Mesendoderm (in vitro differentiated cells): ENCODE measurements at regions not wholly inside any gene's neighbourhood (a gene's known extent, or its start where the extent isn't known, plus 50 kb on each side); places are given as distances from the start of the nearest gene placed in this dataset.

Experiments used
- DNase-seq: peaks from one replicate; pipeline ENCODE4 v3.0.0; 2013
- H2AK5ac ChIP-seq: 2 replicates; pipeline ENCODE4 v1.6.1; 2013; ENCODE audit warnings: low read length, inconsistent platforms
- H2BK120ac ChIP-seq: 2 replicates; pipeline ENCODE4 v1.6.1; 2013; ENCODE audit warnings: low read depth, mild to moderate bottlenecking, low read length, moderate library complexity, mixed read lengths
- H2BK15ac ChIP-seq: replicated peaks from 2 replicates; pipeline ENCODE4 v1.6.1; 2013; ENCODE audit warnings: low read depth, mild to moderate bottlenecking, moderate library complexity
- H2BK5ac ChIP-seq: 2 replicates; pipeline ENCODE4 v1.6.1; 2013; ENCODE audit warnings: low read length, inconsistent platforms
- H3K18ac ChIP-seq: 2 replicates; pipeline ENCODE4 v1.6.1; 2013; ENCODE audit warnings: mild to moderate bottlenecking, low read length, mixed read lengths
- H3K23ac ChIP-seq: one replicate; pipeline ENCODE4 v1.6.1; 2013; ENCODE audit warnings: low read length
- H3K27ac ChIP-seq: 2 replicates; pipeline ENCODE4 v1.5.1; 2013; ENCODE audit warnings: low read depth, mild to moderate bottlenecking, inconsistent platforms, low read length, moderate library complexity
- H3K27me3 ChIP-seq: 2 replicates; pipeline ENCODE4 v1.6.1; 2013; ENCODE audit warnings: low read length, control low read depth, mild to moderate bottlenecking, inconsistent platforms; ENCODE audit not compliant: insufficient read depth, poor library complexity
- H3K36me3 ChIP-seq: 2 replicates; pipeline ENCODE4 v1.6.1; 2013; ENCODE audit warnings: low read length, inconsistent platforms; ENCODE audit not compliant: control insufficient read depth, insufficient read depth
- H3K4ac ChIP-seq: one replicate; pipeline ENCODE4 v1.6.1; 2013; ENCODE audit warnings: low read depth, mild to moderate bottlenecking, low read length, moderate library complexity
- H3K4me1 ChIP-seq: 2 replicates; pipeline ENCODE4 v1.6.1; 2013; ENCODE audit warnings: low read depth, low read length, inconsistent platforms; ENCODE audit not compliant: control insufficient read depth
- H3K4me2 ChIP-seq: 2 replicates; pipeline ENCODE4 v1.6.1; 2013; ENCODE audit warnings: low read length
- H3K4me3 ChIP-seq: 2 replicates; pipeline ENCODE4 v1.5.1; 2013; ENCODE audit warnings: mild to moderate bottlenecking, low read length
- H3K56ac ChIP-seq: one replicate; pipeline ENCODE4 v1.6.1; 2013; ENCODE audit warnings: low read length
- H3K79me1 ChIP-seq: 2 replicates; pipeline ENCODE4 v1.6.1; 2013; ENCODE audit warnings: low read length, inconsistent platforms
- H3K79me2 ChIP-seq: 2 replicates; pipeline ENCODE4 v1.6.1; 2013; ENCODE audit warnings: mild to moderate bottlenecking, low read length; ENCODE audit not compliant: control insufficient read depth, insufficient read depth
- H3K9ac ChIP-seq: 2 replicates; pipeline ENCODE4 v1.6.1; 2013; ENCODE audit warnings: low read length, inconsistent platforms
- H4K5ac ChIP-seq: one replicate; pipeline ENCODE4 v1.6.1; 2013; ENCODE audit warnings: low read length
- H4K8ac ChIP-seq: one replicate; pipeline ENCODE4 v1.6.1; 2013; ENCODE audit warnings: low read depth, mild to moderate bottlenecking, control low read depth, low read length, moderate library complexity
- WGBS: extraction: QIAGEN DNeasy Blood & Tissue Kit; methylation state at CpG from one replicate; pipeline ENCODE4 v1.1.7; 2013; ENCODE audit warnings: low lambda C conversion rate, missing lambda C conversion rate; ENCODE audit not compliant: insufficient coverage; ENCODE audit errors: extremely low coverage; 5-methylcytosine and 5-hydroxymethylcytosine counted together

DNA sequence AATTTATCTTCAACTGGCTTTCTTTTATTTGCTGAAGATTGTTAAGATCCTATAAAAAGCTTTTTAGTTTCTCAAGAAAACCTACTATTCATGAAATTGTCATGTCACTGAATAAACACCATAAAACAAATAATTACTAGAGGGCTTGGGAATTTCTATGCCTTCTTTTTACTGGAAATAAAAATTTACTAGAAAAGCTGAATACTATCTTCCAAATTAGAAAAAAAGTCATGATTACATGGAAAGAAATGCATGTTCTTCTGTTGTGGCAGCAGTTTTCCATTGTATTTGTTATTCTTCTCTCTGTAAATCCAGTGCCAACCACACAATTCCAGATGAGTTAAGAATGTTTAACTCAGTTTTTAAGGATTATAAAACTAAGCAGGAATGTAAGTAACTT lies 153.8 kb downstream of the RAP2B start:
- no peak overlapping the region for H2BK5ac ChIP-seq
- no peaks in the 10 kb centered on the region for H3K4me1 ChIP-seq
- no peak overlapping the region for H3K18ac ChIP-seq
- H3K27ac ChIP-seq = no peak overlapping the region
- H3K27me3 ChIP-seq = no peaks in the 10 kb centered on the region
- no peak overlapping the region for H4K8ac ChIP-seq
- no peak overlapping the region for H3K4ac ChIP-seq
- no peak overlapping the region for H3K4me2 ChIP-seq
- DNase-seq = no peak
- no peak overlapping the region for H3K9ac ChIP-seq
- H3K79me1 ChIP-seq = no peaks in the 10 kb centered on the region
- no peak overlapping the region for H3K56ac ChIP-seq
- H3K4me3 ChIP-seq = no peak overlapping the region
- H3K36me3 ChIP-seq = no peaks in the 10 kb centered on the region
- no peak overlapping the region for H3K23ac ChIP-seq
- no peak overlapping the region for H2BK15ac ChIP-seq
- H2BK120ac ChIP-seq = no peak overlapping the region
- H2AK5ac ChIP-seq = no peak overlapping the region
- H3K79me2 ChIP-seq = no peaks in the 10 kb centered on the region
- H4K5ac ChIP-seq = no peak overlapping the region

DNA sequence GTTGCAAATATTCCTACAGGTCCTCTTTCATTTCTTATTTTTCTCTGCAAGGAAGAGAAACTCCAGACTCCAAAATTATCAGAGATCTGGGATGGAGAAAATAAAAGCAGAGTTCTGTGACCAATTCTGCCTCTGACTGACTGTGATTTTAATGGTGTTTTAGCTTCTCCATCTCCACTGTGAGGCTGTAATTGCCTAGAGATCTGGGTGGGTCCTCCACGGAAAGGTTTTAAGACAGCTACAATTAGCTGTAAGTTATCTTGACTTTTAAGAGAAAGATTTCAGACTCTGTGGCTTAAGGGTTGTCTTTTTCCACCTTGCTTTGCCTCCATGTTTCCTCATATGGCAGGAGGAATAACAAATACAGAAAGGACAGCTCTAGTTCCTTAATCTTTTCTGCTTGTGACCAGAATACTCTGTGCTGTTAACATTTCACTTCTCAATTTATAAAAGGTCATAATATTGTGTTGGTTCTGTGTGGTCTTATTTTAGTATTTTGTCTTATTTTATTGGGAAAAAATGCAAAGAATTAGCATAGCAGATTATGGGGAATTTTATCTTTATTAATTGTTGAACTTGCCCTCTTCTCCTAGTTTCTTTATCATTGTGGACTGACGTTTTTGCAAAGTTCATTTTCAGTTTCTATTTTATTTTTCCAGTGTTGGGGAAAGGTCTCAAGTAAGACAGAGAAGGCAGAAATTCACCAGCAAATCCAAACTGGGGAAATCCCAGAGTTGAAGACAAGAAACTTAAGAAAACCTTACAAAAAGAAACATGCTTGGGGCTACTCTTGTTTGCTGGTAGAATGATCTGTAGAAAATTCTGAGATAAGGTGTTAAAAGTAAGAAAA lies 157.9 kb downstream of the RAP2B start:
- no CpG with 5 or more reads among the region's 2 CpGs for WGBS
- no peak overlapping the region for H2BK120ac ChIP-seq
- H3K56ac ChIP-seq = no peak overlapping the region
- H3K18ac ChIP-seq = no peak overlapping the region
- no peak overlapping the region for H3K4me3 ChIP-seq
- no peaks in the 10 kb centered on the region for H3K27me3 ChIP-seq
- no peak overlapping the region for H4K8ac ChIP-seq
- H3K27ac ChIP-seq = no peak overlapping the region
- H4K5ac ChIP-seq = no peak overlapping the region
- no peaks in the 10 kb centered on the region for H3K79me2 ChIP-seq
- no peak overlapping the region for H3K4me2 ChIP-seq
- no peak overlapping the region for H2BK15ac ChIP-seq
- no peaks in the 10 kb centered on the region for H3K36me3 ChIP-seq
- H2BK5ac ChIP-seq = no peak overlapping the region
- H3K9ac ChIP-seq = no peak overlapping the region
- H3K4me1 ChIP-seq = no peaks in the 10 kb centered on the region
- H3K4ac ChIP-seq = no peak overlapping the region
- no peaks in the 10 kb centered on the region for H3K79me1 ChIP-seq
- no peak overlapping the region for H3K23ac ChIP-seq
- no peak overlapping the region for H2AK5ac ChIP-seq
- no peak for DNase-seq

DNA sequence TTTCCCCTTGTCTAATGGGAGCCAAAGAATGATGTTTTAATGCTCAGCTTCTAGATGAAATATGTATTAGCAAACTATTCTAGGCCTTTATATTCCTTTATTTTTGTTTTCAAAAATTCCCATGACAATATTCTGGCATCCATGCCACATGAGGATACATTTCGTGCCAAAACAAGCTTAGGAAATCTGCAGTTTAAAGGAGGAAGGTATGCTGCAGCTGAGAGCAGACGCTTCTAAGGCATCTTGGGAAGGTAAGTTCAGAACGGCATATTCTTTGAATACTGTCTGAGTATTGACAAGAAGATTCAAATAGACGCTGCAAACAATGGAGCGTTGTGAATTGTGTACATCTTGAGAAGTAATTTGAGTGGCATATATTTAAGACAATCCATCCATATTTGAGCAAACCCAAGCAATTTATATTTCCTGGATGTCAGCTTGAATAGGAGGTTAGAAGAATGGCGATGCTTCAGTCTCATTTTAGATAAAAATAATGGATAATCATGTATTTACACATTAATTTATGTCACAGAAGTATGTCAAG lies 158.6 kb downstream of the RAP2B start:
- H3K4ac ChIP-seq = no peak overlapping the region
- no peaks in the 10 kb centered on the region for H3K27me3 ChIP-seq
- H2AK5ac ChIP-seq = no peak overlapping the region
- H3K9ac ChIP-seq = no peak overlapping the region
- H3K56ac ChIP-seq = no peak overlapping the region
- H3K4me1 ChIP-seq = no peaks in the 10 kb centered on the region
- WGBS = no CpG with 5 or more reads among the region's 6 CpGs
- H3K4me3 ChIP-seq = no peak overlapping the region
- H2BK5ac ChIP-seq = no peak overlapping the region
- H3K23ac ChIP-seq = no peak overlapping the region
- no peak overlapping the region for H2BK120ac ChIP-seq
- DNase-seq = no peak
- H3K36me3 ChIP-seq = no peaks in the 10 kb centered on the region
- no peaks in the 10 kb centered on the region for H3K79me1 ChIP-seq
- H2BK15ac ChIP-seq = no peak overlapping the region
- H3K4me2 ChIP-seq = no peak overlapping the region
- no peaks in the 10 kb centered on the region for H3K79me2 ChIP-seq
- H3K18ac ChIP-seq = no peak overlapping the region
- no peak overlapping the region for H4K8ac ChIP-seq
- H4K5ac ChIP-seq = no peak overlapping the region
- H3K27ac ChIP-seq = no peak overlapping the region

GRCh38 chr3:153328690-153329089 lies 166.7 kb downstream of the RAP2B start:
- H3K4me1 ChIP-seq = no peaks in the 10 kb centered on the region
- no peak overlapping the region for H4K8ac ChIP-seq
- no peak overlapping the region for H2BK5ac ChIP-seq
- H3K4ac ChIP-seq = no peak overlapping the region
- no peak overlapping the region for H3K4me3 ChIP-seq
- no peak for DNase-seq
- no peaks in the 10 kb centered on the region for H3K27me3 ChIP-seq
- no peak overlapping the region for H2BK120ac ChIP-seq
- H3K79me1 ChIP-seq = no peaks in the 10 kb centered on the region
- no peak overlapping the region for H3K56ac ChIP-seq
- H3K23ac ChIP-seq = no peak overlapping the region
- no peak overlapping the region for H2AK5ac ChIP-seq
- H3K36me3 ChIP-seq = no peaks in the 10 kb centered on the region
- no peak overlapping the region for H4K5ac ChIP-seq
- no peak overlapping the region for H3K4me2 ChIP-seq
- H3K79me2 ChIP-seq = no peaks in the 10 kb centered on the region
- H3K18ac ChIP-seq = no peak overlapping the region
- no peak overlapping the region for H3K27ac ChIP-seq
- no peak overlapping the region for H3K9ac ChIP-seq
- WGBS = no CpG with 5 or more reads among the region's 2 CpGs
- H2BK15ac ChIP-seq = no peak overlapping the region

GRCh38 chr3:153330901-153331300 lies 168.9 kb downstream of the RAP2B start:
- WGBS = no CpG with 5 or more reads among the region's 1 CpG
- no peak overlapping the region for H3K23ac ChIP-seq
- no peaks in the 10 kb centered on the region for H3K79me2 ChIP-seq
- no peak overlapping the region for H3K4me2 ChIP-seq
- no peaks in the 10 kb centered on the region for H3K4me1 ChIP-seq
- H3K56ac ChIP-seq = no peak overlapping the region
- no peak overlapping the region for H4K5ac ChIP-seq
- no peak for DNase-seq
- no peak overlapping the region for H3K18ac ChIP-seq
- no peak overlapping the region for H3K27ac ChIP-seq
- H3K36me3 ChIP-seq = no peaks in the 10 kb centered on the region
- no peak overlapping the region for H2BK15ac ChIP-seq
- no peak overlapping the region for H4K8ac ChIP-seq
- H2AK5ac ChIP-seq = no peak overlapping the region
- no peak overlapping the region for H3K4ac ChIP-seq
- no peak overlapping the region for H2BK120ac ChIP-seq
- no peak overlapping the region for H2BK5ac ChIP-seq
- H3K27me3 ChIP-seq = no peaks in the 10 kb centered on the region
- H3K79me1 ChIP-seq = no peaks in the 10 kb centered on the region
- no peak overlapping the region for H3K4me3 ChIP-seq
- no peak overlapping the region for H3K9ac ChIP-seq

DNA sequence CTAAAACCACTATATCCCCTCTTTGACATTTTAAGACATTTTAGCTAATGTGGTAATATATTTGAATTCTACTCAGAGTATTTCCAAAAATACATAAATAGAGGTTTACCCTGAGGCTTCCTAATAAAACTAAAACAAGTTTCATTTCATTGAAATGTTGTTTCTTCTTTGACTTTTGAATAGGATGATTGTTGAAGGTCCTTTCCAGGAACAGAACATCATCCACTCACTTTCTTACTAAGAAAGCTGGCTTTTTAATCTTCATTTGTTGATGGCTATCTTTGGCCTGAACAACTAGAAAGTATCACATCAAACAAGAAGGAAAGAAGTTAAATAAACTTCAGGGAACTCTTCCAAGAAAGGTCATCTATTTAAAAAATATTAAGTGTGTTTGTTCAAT lies 169.7 kb downstream of the RAP2B start:
- Histone ChIP-seq H2BK120ac (no peak overlapping the region), H2BK5ac (no peak overlapping the region), H3K23ac (no peak overlapping the region), H3K9ac (no peak overlapping the region), H3K79me2 (no peaks in the 10 kb centered on the region), H3K18ac (no peak overlapping the region), H4K8ac (no peak overlapping the region), H3K4me2 (no peak overlapping the region), H4K5ac (no peak overlapping the region), H3K56ac (no peak overlapping the region), H3K79me1 (no peaks in the 10 kb centered on the region), H3K4me3 (no peak overlapping the region), H2AK5ac (no peak overlapping the region), H3K4me1 (no peaks in the 10 kb centered on the region), H3K4ac (no peak overlapping the region), H3K27ac (no peak overlapping the region), H2BK15ac (no peak overlapping the region), H3K36me3 (no peaks in the 10 kb centered on the region), H3K27me3 (no peaks in the 10 kb centered on the region)
- no peak for DNase-seq
